A549 (cell line): ENCODE measurements at regions not wholly inside any gene's neighbourhood (a gene's known extent, or its start where the extent isn't known, plus 50 kb on each side); places are given as distances from the start of the nearest gene placed in this dataset.

Source experiments
- ATAC-seq, 2 experiments: fragments of 200-7000 bp in 1 of 2; fragments of >200 bp in 1 of 2; cut with Nextera tagmentation in 1 of 2; cut with Tn5 transposase in 1 of 2; 3 replicates each; pipeline versions ENCODE4 v1.8.0 to v1.9.1; 2018 to 2020; ENCODE audit warnings: mild to moderate bottlenecking in 1 of 2, moderate library complexity in 1 of 2
- CTCF ChIA-PET: fragments of 300-600 bp; sonication (Branson Sonifier 250); formaldehyde crosslinking; extraction: SDS; loops from one replicate; lab custom pipeline; 2021; ENCODE audit warnings: antibody characterized with exemption, inconsistent platforms; lab: Yijun Ruan, JAX
- POLR2A ChIA-PET: fragments of 350-600 bp; formaldehyde crosslinking; extraction: SDS; loops from one replicate; lab custom pipeline; 2021; ENCODE audit warnings: antibody characterized with exemption, inconsistent platforms; lab: Yijun Ruan, JAX
- DNase-seq, 2 experiments: peaks; one replicate each; pipeline versions ENCODE4 v3.0.0 to v3.0.0-alpha.2; 2011 to 2016; ENCODE audit warnings: low read depth in 1 of 2, low spot score in 1 of 2
- FAIRE-seq: peaks from 2 replicates; lab custom pipeline; 2011; peaks lifted over from hg19 to GRCh38; lab: Jason Lieb, UNC
- H3K27ac ChIP-seq, 2 experiments: fragments of >200 bp; sonication (Bioruptor Twin); formaldehyde crosslinking; 3 replicates each; pipeline ENCODE4 v1.5.1; 2016 to 2017
- H3K4me1 ChIP-seq: fragments of >200 bp; sonication (Bioruptor Twin); formaldehyde crosslinking; 3 replicates; pipeline ENCODE4 v1.6.1; 2016
- H3K4me2 ChIP-seq: fragments of >200 bp; sonication (Bioruptor Twin); formaldehyde crosslinking; 3 replicates; pipeline ENCODE4 v1.6.1; 2016
- H3K4me3 ChIP-seq: fragments of >200 bp; sonication (Bioruptor Twin); formaldehyde crosslinking; 3 replicates; pipeline ENCODE4 v1.5.1; 2016
- H3K9me3 ChIP-seq: fragments of >200 bp; sonication (Bioruptor Twin); formaldehyde crosslinking; 3 replicates; pipeline ENCODE4 v1.6.1; 2016
- CBX2 ChIP-seq: fragments of 200-600 bp; sonication (generic); IDR thresholded peaks from 2 replicates; pipeline ENCODE4 v1.6.1; 2016; ENCODE audit warnings: low read depth, mild to moderate bottlenecking, borderline replicate concordance
- CEBPB ChIP-seq, 2 experiments: fragments of >200 bp in 1 of 2; sonication (Bioruptor Twin) in 1 of 2; formaldehyde crosslinking in 1 of 2; IDR thresholded peaks; 2 replicates each; pipeline ENCODE4 v1.6.1; 2012 to 2016
- EHF ChIP-seq: fragments of 250-450 bp; sonication (Bioruptor Pico); IDR thresholded peaks from 2 replicates; pipeline ENCODE4 v1.5.0; 2020; ENCODE audit warnings: mild to moderate bottlenecking
- EP300 ChIP-seq, 2 experiments: fragments of >200 bp; sonication (Bioruptor Twin); formaldehyde crosslinking; IDR thresholded peaks; 2 replicates in 1 of 2; 3 replicates in 1 of 2; pipeline ENCODE4 v1.6.1; 2016 to 2017
- ESRRA ChIP-seq: fragments of 150-350 bp; IDR thresholded peaks from 2 replicates; pipeline ENCODE4 v1.6.1; 2014; ENCODE audit warnings: mild to moderate bottlenecking, low read length, borderline replicate concordance
- FOSB ChIP-seq: fragments of 250-450 bp; sonication (Bioruptor Pico); IDR thresholded peaks from 2 replicates; pipeline ENCODE4 v1.5.0; 2020; ENCODE audit warnings: mild to moderate bottlenecking, moderate library complexity
- FOSL2 ChIP-seq, 2 experiments: fragments of 450-650 bp in 1 of 2; fragments of >200 bp in 1 of 2; sonication (Bioruptor Twin) in 1 of 2; formaldehyde crosslinking; IDR thresholded peaks; 2 replicates each; pipeline versions ENCODE4 v1.5.0 to v1.6.1; 2016 to 2020; ENCODE audit warnings: mild to moderate bottlenecking in 1 of 2, moderate library complexity in 1 of 2
- GATA3 ChIP-seq: IDR thresholded peaks from 2 replicates; pipeline ENCODE4 v1.6.1; 2012; ENCODE audit warnings: borderline replicate concordance
- HDAC2 ChIP-seq: fragments of 200-600 bp; sonication (generic); IDR thresholded peaks from 2 replicates; pipeline ENCODE4 v1.6.1; 2016
- HOXB13 ChIP-seq: fragments of 250-450 bp; sonication (Bioruptor Pico); IDR thresholded peaks from 2 replicates; pipeline ENCODE4 v1.5.0; 2020; ENCODE audit warnings: low read depth, mild to moderate bottlenecking, moderate library complexity
- HOXB5 ChIP-seq: fragments of 250-450 bp; sonication (Bioruptor Pico); IDR thresholded peaks from 2 replicates; pipeline ENCODE4 v1.5.0; 2020; ENCODE audit warnings: mild to moderate bottlenecking, moderate library complexity
- KDM1A ChIP-seq: fragments of 200-600 bp; sonication (generic); IDR thresholded peaks from 2 replicates; pipeline ENCODE4 v1.6.1; 2016; ENCODE audit warnings: low read depth, mild to moderate bottlenecking
- MAZ ChIP-seq: fragments of 150-350 bp; IDR thresholded peaks from 2 replicates; pipeline ENCODE4 v1.6.1; 2014; ENCODE audit warnings: antibody characterized with exemption, low read depth, low read length, borderline replicate concordance
- MYC ChIP-seq: IDR thresholded peaks from 2 replicates; pipeline ENCODE4 v1.6.1; 2012; ENCODE audit warnings: mild to moderate bottlenecking, inconsistent platforms, low read length, improper control_type of control experiment, borderline replicate concordance
- NR3C1 ChIP-seq: fragments of >200 bp; sonication (Bioruptor Twin); formaldehyde crosslinking; IDR thresholded peaks from 3 replicates; pipeline ENCODE4 v1.6.1; 2017
- POLR2AphosphoS2 ChIP-seq: conservative IDR thresholded peaks from 2 replicates; pipeline ENCODE4 v1.6.1; 2012; ENCODE audit warnings: low read length, improper control_type of control experiment, inconsistent platforms
- RAD21 ChIP-seq, 2 experiments: fragments of >200 bp in 1 of 2; sonication (Bioruptor Twin) in 1 of 2; formaldehyde crosslinking in 1 of 2; IDR thresholded peaks in 1 of 2; conservative IDR thresholded peaks in 1 of 2; 2 replicates in 1 of 2; 3 replicates in 1 of 2; pipeline ENCODE4 v1.6.1; 2012 to 2018; ENCODE audit warnings: inconsistent platforms in 1 of 2
- RARB ChIP-seq: fragments of 250-450 bp; sonication (Bioruptor Pico); IDR thresholded peaks from 2 replicates; pipeline ENCODE4 v1.8.0; 2021; ENCODE audit warnings: mild to moderate bottlenecking, moderate library complexity
- RCOR1 ChIP-seq: fragments of 150-350 bp; IDR thresholded peaks from 2 replicates; pipeline ENCODE4 v1.6.1; 2014; ENCODE audit warnings: antibody characterized with exemption, low read length, low read depth
- RFX5 ChIP-seq: fragments of 450-650 bp; IDR thresholded peaks from 2 replicates; pipeline ENCODE4 v1.7.1; 2014; ENCODE audit warnings: antibody characterized with exemption, mild to moderate bottlenecking, moderate library complexity
- RNF2 ChIP-seq: fragments of 200-600 bp; sonication (generic); IDR thresholded peaks from 2 replicates; pipeline ENCODE4 v1.6.1; 2016; ENCODE audit warnings: low read depth, mild to moderate bottlenecking, antibody characterized with exemption, moderate library complexity, borderline replicate concordance
- TP53 ChIP-seq: fragments of 250-450 bp; sonication (Bioruptor Pico); IDR thresholded peaks from 2 replicates; pipeline ENCODE4 v1.5.0; 2021; ENCODE audit warnings: mild to moderate bottlenecking, moderate library complexity
- ZC3H11A ChIP-seq: fragments of 450-650 bp; IDR thresholded peaks from 2 replicates; pipeline ENCODE4 v1.6.1; 2014; ENCODE audit warnings: antibody characterized with exemption, mild to moderate bottlenecking
- ZNF302 ChIP-seq: fragments of 250-450 bp; sonication (Bioruptor Pico); IDR thresholded peaks from 2 replicates; pipeline ENCODE4 v1.9.0; 2021; ENCODE audit warnings: inconsistent platforms, mild to moderate bottlenecking, moderate library complexity
- ZSCAN20 ChIP-seq: fragments of 250-450 bp; sonication (Bioruptor Pico); IDR thresholded peaks from 2 replicates; pipeline ENCODE4 v1.8.0; 2022; ENCODE audit warnings: mild to moderate bottlenecking, moderate library complexity
- WGBS: methylation state at CpG from one replicate; pipeline ENCODE4 v1.1.6; 2017; ENCODE audit errors: missing lambda C conversion rate; 5-methylcytosine and 5-hydroxymethylcytosine counted together
- TF ChIP-seq, protein P1 (sequence below): fragments of 450-650 bp; IDR thresholded peaks from 2 replicates; pipeline ENCODE4 v1.6.1; 2014; ENCODE audit warnings: antibody characterized with exemption
- TF ChIP-seq, protein P2 (sequence below): fragments of 250-450 bp; sonication (Bioruptor Pico); IDR thresholded peaks from 2 replicates; pipeline ENCODE4 v1.5.0; 2020; ENCODE audit warnings: low read depth, mild to moderate bottlenecking, moderate library complexity
- TF ChIP-seq, protein P3 (sequence below): fragments of >200 bp; sonication (Bioruptor Twin); formaldehyde crosslinking; IDR thresholded peaks from 3 replicates; pipeline ENCODE4 v1.6.1; 2016

DNA sequence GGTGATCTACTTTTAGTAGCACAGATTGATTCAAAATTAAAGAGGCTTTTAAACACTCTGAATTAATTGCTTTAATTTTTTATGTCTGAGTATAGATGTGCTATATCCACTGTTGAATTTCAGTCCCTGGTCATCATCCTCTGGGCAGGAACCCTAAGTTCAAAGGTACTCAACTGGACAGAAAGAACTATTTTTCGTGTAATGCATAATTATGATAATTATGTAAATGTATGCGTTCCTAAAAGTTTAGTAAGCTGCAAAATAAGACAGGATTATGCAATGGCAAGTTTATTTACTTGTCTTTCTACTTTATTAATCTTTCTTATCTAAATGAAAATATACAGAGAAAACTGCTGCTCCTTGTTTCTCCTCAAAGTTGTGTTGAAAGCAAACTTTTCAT is 690.1 kb upstream of the MAN1A1 start:
- POLR2A ChIA-PET, result no interaction called here
- DNase-seq, result no peak
- no peaks in the 10 kb centered on the region for H3K9me3 ChIP-seq
- no peak overlapping the region for H3K27ac ChIP-seq
- no peaks in the 10 kb centered on the region for H3K4me1 ChIP-seq
- 42% methylated on average over 2 of the region's 2 CpGs for WGBS
- TF ChIP-seq ZNF302 (CRISPR knock-in tag) (no peak), GATA3 (no peak), RARB (CRISPR knock-in tag) (no peak), CBX2 (no peak), EHF (CRISPR knock-in tag) (no peak), HOXB13 (CRISPR knock-in tag) (no peak), MYC (no peak), RNF2 (no peak), CEBPB (IDR thresholded peaks at IDR 0.05) (no peak), FOSB (no peak), POLR2AphosphoS2 (no peak), ZC3H11A (no peak)
- TF ChIP-seq, protein P1, sequence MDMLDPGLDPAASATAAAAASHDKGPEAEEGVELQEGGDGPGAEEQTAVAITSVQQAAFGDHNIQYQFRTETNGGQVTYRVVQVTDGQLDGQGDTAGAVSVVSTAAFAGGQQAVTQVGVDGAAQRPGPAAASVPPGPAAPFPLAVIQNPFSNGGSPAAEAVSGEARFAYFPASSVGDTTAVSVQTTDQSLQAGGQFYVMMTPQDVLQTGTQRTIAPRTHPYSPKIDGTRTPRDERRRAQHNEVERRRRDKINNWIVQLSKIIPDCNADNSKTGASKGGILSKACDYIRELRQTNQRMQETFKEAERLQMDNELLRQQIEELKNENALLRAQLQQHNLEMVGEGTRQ, result no peak
- TF ChIP-seq, protein P2, sequence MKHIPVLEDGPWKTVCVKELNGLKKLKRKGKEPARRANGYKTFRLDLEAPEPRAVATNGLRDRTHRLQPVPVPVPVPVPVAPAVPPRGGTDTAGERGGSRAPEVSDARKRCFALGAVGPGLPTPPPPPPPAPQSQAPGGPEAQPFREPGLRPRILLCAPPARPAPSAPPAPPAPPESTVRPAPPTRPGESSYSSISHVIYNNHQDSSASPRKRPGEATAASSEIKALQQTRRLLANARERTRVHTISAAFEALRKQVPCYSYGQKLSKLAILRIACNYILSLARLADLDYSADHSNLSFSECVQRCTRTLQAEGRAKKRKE (CRISPR knock-in tag), result no peak
- TF ChIP-seq, protein P3, sequence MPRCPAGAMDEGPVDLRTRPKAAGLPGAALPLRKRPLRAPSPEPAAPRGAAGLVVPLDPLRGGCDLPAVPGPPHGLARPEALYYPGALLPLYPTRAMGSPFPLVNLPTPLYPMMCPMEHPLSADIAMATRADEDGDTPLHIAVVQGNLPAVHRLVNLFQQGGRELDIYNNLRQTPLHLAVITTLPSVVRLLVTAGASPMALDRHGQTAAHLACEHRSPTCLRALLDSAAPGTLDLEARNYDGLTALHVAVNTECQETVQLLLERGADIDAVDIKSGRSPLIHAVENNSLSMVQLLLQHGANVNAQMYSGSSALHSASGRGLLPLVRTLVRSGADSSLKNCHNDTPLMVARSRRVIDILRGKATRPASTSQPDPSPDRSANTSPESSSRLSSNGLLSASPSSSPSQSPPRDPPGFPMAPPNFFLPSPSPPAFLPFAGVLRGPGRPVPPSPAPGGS, result no peak
- TF ChIP-seq, all 56 proteins: peak for 0
- FAIRE-seq, result no peak
- H3K4me2 ChIP-seq, result no peak overlapping the region
- CTCF ChIA-PET, result no interaction called here
- H3K4me3 ChIP-seq, result no peak overlapping the region
- no peak for ATAC-seq

DNA sequence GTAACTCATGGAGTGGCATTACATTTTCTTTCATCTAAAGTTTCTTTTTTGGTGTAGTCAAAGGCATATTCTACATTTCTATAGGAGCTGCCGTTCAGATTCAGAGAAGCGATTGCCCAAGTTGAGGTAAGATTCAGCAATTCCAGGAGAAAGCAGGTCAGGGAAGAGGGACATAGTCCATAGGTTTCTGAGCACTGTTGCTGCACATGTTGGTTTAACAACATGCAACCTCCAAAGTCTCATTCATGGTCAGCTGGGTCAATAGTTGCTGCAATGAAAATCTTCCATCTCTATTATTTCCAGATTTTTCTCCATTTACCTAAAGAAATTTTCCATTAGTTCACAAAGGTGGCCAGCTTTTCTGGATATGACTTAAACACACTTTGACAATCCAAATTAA is 682.3 kb upstream of the MAN1A1 start:
- 33% methylated on average over 2 of the region's 2 CpGs for WGBS
- FAIRE-seq (no peak), DNase-seq (no peak), ATAC-seq (no peak)
- Histone ChIP-seq H3K27ac (no peak overlapping the region), H3K4me3 (no peak overlapping the region), H3K4me1 (no peaks in the 10 kb centered on the region), H3K4me2 (no peak overlapping the region), H3K9me3 (no peaks in the 10 kb centered on the region)
- POLR2A ChIA-PET, result no interaction called here
- TF ChIP-seq HDAC2 (no peak), TP53 (CRISPR knock-in tag) (no peak), RCOR1 (no peak), KDM1A (no peak)
- TF ChIP-seq, protein P1, result no peak
- CTCF ChIA-PET, result no interaction called here

DNA sequence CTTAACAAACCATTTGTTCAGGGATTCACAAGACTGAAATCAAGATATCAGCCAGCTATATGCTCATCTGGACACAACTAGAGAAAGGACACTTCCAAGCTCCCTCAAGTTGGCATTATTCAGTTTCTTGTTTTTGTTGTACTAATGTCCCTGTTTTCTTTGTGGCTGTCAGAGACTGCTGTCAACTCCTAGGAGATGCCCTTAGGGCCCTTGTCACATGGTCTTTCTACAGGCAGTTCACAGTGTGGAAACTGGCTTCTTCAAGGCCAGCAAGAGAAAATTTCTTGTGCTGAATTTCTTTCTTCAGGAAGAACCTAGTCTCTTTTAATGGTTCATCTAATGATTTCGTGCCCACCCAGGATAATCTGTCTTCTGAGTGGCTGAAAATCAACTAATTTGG is 677.2 kb upstream of the MAN1A1 start:
- FAIRE-seq (no peak), DNase-seq (no peak), ATAC-seq (no peak)
- no peaks in the 10 kb centered on the region for H3K4me1 ChIP-seq
- CTCF ChIA-PET, result no interaction called here
- H3K4me3 ChIP-seq, result no peak overlapping the region
- TF ChIP-seq RAD21 (conservative IDR thresholded peaks at IDR 0.05 in 1 of 2, IDR thresholded peaks at IDR 0.05 in 1 of 2) (no peak), NR3C1 (no peak), FOSL2 (IDR thresholded peaks at IDR 0.05) (no peak), FOSL2 (CRISPR knock-in tag; IDR thresholded peaks at IDR 0.05) (no peak), EP300 (IDR thresholded peaks at IDR 0.05) (no peak), ESRRA (no peak), EHF (CRISPR knock-in tag) (no peak), HDAC2 (no peak), RCOR1 (no peak), HOXB5 (CRISPR knock-in tag) (no peak), RFX5 (no peak), ZSCAN20 (CRISPR knock-in tag) (no peak), MAZ (no peak), FOSB (no peak), CEBPB (IDR thresholded peaks at IDR 0.05) (no peak)
- no peak overlapping the region for H3K4me2 ChIP-seq
- WGBS, result 13% methylated on average over 1 of the region's 1 CpG
- no peak overlapping the region for H3K27ac ChIP-seq
- no peaks in the 10 kb centered on the region for H3K9me3 ChIP-seq
- POLR2A ChIA-PET, result no interaction called here
